ENCODE measurements at regions not wholly inside any gene's neighbourhood (a gene's known extent, or its start where the extent isn't known, plus 50 kb on each side); places are given as distances from the start of the nearest gene placed in this dataset.
A peak's percentile ranks its signal among the peaks of the same experiment; 100 is the strongest.

- Histone ChIP-seq H3F3A (ENCODE audit: insufficient read depth, low read depth) (no peaks in the 10 kb centered on the region), H3K4me2 (peak overlapping the region; percentile 70), H3K9me3 (ENCODE audit: insufficient read depth, low read depth) (no peaks in the 10 kb centered on the region), H3K27me3 (ENCODE audit: insufficient read depth, low read depth) (peaks cover 14% of the 10 kb centered on the region; the same call in 1 of the 2 replicates), H3K4me1 (replicated peaks; ENCODE audit: insufficient read depth) (no peaks in the 10 kb centered on the region), H4K20me1 (ENCODE audit: insufficient read depth) (no peaks in the 10 kb centered on the region), H3K9me2 (ENCODE audit: insufficient read depth) (0 out of 2 replicates have a peak, but pooled peaks cover 6% of the 10 kb centered on the region), H3K36me3 (ENCODE audit: low read depth) (no peaks in the 10 kb centered on the region), H2AFZ (no peak overlapping the region), H3K4me3 (no peak overlapping the region; the same call in 1 of the 2 replicates), H3K27ac (no peak overlapping the region), H3K79me2 (ENCODE audit: low read depth) (no peaks in the 10 kb centered on the region)
- DNase-seq = no peak
- BruUV-seq (replicated peaks) = no TSS peak
- ChIA-PET CTCF (no interaction called here), POLR2A (ENCODE audit: unreplicated experiment) (no interaction called here)
- TF ChIP-seq EZH2 (IDR thresholded peaks at IDR 0.05; ENCODE audit: low read depth) (no peak), CTCF (conservative IDR thresholded peaks at IDR 0.05) (no peak)
- intact Hi-C loops (cut with micrococcal nuclease; ENCODE audit: unreplicated experiment) = no loop called here
Observed at GRCh38 chr3:24829011-24829581, 334.4 kb upstream of the THRB start.

GRCh38 chr3:24829629-24830229, 335.1 kb upstream of the THRB start:
- peak in 1 of 2 experiments; percentile 15 for DNase-seq
- H3K27ac ChIP-seq = no peak overlapping the region
- H4K20me1 ChIP-seq (ENCODE audit: insufficient read depth) = no peaks in the 10 kb centered on the region
- no TSS peak for BruUV-seq (replicated peaks)
- ChIA-PET CTCF (no interaction called here), POLR2A (ENCODE audit: unreplicated experiment) (no interaction called here)
- H3F3A ChIP-seq (ENCODE audit: insufficient read depth, low read depth) = no peaks in the 10 kb centered on the region
- H3K4me1 ChIP-seq (replicated peaks; ENCODE audit: insufficient read depth) = no peaks in the 10 kb centered on the region
- intact Hi-C loops (cut with micrococcal nuclease; ENCODE audit: unreplicated experiment) = no loop called here
- H3K4me2 ChIP-seq = peak overlapping the region; percentile 70
- no peaks in the 10 kb centered on the region for H3K9me3 ChIP-seq (ENCODE audit: insufficient read depth, low read depth)
- peak overlapping the region; percentile 14; the same call in 1 of the 2 replicates for H3K4me3 ChIP-seq
- H3K9me2 ChIP-seq (ENCODE audit: insufficient read depth) = 0 out of 2 replicates have a peak, but pooled peaks cover 6% of the 10 kb centered on the region
- H3K36me3 ChIP-seq (ENCODE audit: low read depth) = no peaks in the 10 kb centered on the region
- H2AFZ ChIP-seq = peak overlapping the region; percentile 63
- no peak for TF ChIP-seq EZH2 (IDR thresholded peaks at IDR 0.05; ENCODE audit: low read depth)
- TF ChIP-seq CTCF (conservative IDR thresholded peaks at IDR 0.05) = no peak
- peaks cover 14% of the 10 kb centered on the region; the same call in 1 of the 2 replicates for H3K27me3 ChIP-seq (ENCODE audit: insufficient read depth, low read depth)
- H3K79me2 ChIP-seq (ENCODE audit: low read depth) = no peaks in the 10 kb centered on the region

DNA sequence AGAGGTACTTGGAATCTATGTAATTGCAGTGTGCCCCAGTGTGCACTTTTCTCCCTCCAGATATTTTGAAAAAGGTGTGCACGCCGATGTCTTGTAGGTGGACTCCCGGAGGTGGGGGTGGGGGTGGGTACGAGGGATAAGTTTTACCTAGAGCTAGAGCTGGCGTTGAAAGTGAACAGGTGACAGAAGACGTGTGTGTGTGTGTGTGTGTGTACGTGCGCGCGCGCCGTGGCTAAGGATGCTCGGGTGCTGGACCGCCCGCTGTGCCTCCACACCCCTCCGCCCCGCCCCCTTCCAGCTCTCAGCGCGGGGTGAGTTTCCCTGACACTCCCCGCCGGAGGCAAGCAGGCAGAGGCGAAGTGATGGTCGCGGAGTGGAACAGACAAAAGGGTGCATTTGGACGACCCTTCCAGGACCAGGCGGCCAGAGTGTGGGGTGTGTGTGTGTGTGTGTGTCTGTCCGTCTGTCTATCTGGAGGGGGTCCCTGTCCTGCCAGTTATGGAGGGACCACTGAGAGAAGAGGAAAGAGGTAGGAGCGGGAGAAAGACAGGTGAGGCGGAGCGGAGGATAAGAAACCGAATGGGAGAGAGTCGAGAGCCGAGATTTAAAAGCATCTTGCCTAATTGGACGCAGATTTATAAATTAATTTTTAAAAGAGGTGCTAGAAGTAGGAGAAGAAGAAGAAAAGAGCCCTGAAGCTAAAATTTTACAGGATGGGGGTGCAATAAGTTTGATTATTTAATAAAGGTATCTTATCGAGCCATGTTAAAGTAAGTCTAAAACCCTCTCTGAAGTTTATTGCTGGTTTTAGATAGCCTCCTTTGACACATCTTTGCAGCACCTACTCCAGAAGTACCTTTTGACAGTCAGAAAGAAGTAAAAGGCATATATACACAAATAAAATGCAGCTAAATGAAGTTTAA, 335.8 kb upstream of the THRB start:
- Histone ChIP-seq H3K4me2 (peak overlapping the region; percentile 70), H3K4me3 (no peak overlapping the region)
- POLR2A ChIA-PET (ENCODE audit: unreplicated experiment) = no interaction called here

More for the DNA sequence above, 335.8 kb upstream of the THRB start:
- no peaks in the 10 kb centered on the region for H3K9me3 ChIP-seq (ENCODE audit: insufficient read depth, low read depth)
- no peaks in the 10 kb centered on the region for H3K4me1 ChIP-seq (replicated peaks; ENCODE audit: insufficient read depth)
- no peak for TF ChIP-seq CTCF (conservative IDR thresholded peaks at IDR 0.05)
- no peak for TF ChIP-seq EZH2 (IDR thresholded peaks at IDR 0.05; ENCODE audit: low read depth)
- H3K27me3 ChIP-seq (ENCODE audit: insufficient read depth, low read depth) = peaks cover 14% of the 10 kb centered on the region; the same call in 1 of the 2 replicates
- CTCF ChIA-PET = no interaction called here
- no peaks in the 10 kb centered on the region for H3F3A ChIP-seq (ENCODE audit: insufficient read depth, low read depth)
- no peaks in the 10 kb centered on the region for H3K79me2 ChIP-seq (ENCODE audit: low read depth)
- H2AFZ ChIP-seq = no peak overlapping the region
- no peak overlapping the region for H3K27ac ChIP-seq
- no peak for DNase-seq
- no peaks in the 10 kb centered on the region for H3K36me3 ChIP-seq (ENCODE audit: low read depth)
- H3K9me2 ChIP-seq (ENCODE audit: insufficient read depth) = no peaks in the 10 kb centered on the region
- H4K20me1 ChIP-seq (ENCODE audit: insufficient read depth) = no peaks in the 10 kb centered on the region
- intact Hi-C loops (cut with micrococcal nuclease; ENCODE audit: unreplicated experiment) = no loop called here
- BruUV-seq (replicated peaks) = no TSS peak

Measured in PC-9 (cell line).